ENCODE measurements at regions not wholly inside any gene's neighbourhood (a gene's known extent, or its start where the extent isn't known, plus 50 kb on each side); places are given as distances from the start of the nearest gene placed in this dataset.
A peak's percentile ranks its signal among the peaks of the same experiment; 100 is the strongest.
"Not testable (repeated sequence)": the region's sequence is repeated elsewhere in the genome, so short reads cannot be mapped to it uniquely, and the experiment has no call there.

DNA sequence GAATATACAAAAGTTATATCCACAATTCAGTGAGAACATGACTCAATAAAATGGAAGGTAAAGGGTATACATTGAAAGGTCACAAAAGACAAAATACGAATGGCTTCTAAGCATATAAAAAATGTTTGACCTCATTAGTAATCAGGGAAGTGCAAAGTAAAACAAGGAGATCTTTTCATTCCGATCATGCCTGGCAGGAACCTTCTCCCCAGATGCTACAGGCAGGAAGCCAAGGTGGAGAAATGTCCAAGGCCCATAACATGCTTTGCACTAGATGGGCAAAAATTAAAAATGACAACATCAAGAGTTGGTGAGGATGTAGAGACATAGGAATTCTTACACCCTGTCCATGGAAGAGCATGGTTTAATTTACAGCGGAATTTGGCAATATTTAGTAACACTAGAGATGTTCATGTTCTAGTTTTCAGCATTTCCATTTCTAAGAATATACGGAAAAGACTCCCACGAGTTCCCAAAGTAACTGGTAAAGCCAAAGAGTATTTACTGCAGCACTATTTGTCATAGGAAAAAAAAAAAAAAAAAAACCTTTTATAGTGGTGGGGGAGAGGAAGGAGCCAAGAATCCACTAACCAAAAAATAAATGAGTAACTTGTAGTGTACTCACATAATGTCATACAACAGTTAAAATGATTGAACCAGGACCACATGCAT lies 184.5 kb upstream of the KAZN start:
- H3K36me3 ChIP-seq (ENCODE audit: control insufficient read depth, low read length): no peaks in the 10 kb centered on the region
- H4K20me1 ChIP-seq (ENCODE audit: control insufficient read depth, insufficient read depth, low read depth, low read length): no peaks in the 10 kb centered on the region
- H3K4me3 ChIP-seq (ENCODE audit: low read length): no peak overlapping the region
- no peaks in the 10 kb centered on the region for H3K27me3 ChIP-seq (ENCODE audit: control insufficient read depth, low read length)
- no peak overlapping the region for H3K4me2 ChIP-seq (ENCODE audit: low read length)
- no peaks in the 10 kb centered on the region for H3F3A ChIP-seq (ENCODE audit: control insufficient read depth, insufficient read depth)
- no peaks in the 10 kb centered on the region for H3K9me2 ChIP-seq (replicated peaks; ENCODE audit: control insufficient read depth, low read length)
- TF ChIP-seq, protein P1, sequence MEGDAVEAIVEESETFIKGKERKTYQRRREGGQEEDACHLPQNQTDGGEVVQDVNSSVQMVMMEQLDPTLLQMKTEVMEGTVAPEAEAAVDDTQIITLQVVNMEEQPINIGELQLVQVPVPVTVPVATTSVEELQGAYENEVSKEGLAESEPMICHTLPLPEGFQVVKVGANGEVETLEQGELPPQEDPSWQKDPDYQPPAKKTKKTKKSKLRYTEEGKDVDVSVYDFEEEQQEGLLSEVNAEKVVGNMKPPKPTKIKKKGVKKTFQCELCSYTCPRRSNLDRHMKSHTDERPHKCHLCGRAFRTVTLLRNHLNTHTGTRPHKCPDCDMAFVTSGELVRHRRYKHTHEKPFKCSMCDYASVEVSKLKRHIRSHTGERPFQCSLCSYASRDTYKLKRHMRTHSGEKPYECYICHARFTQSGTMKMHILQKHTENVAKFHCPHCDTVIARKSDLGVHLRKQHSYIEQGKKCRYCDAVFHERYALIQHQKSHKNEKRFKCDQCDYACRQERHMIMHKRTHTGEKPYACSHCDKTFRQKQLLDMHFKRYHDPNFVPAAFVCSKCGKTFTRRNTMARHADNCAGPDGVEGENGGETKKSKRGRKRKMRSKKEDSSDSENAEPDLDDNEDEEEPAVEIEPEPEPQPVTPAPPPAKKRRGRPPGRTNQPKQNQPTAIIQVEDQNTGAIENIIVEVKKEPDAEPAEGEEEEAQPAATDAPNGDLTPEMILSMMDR (IDR thresholded peaks at IDR 0.05; ENCODE audit: low read depth, low read length, poor library complexity, severe bottlenecking): no peak
- TF ChIP-seq EZH2phosphoT487 (IDR thresholded peaks at IDR 0.05; ENCODE audit: borderline replicate concordance, low read length): no peak
- no peaks in the 10 kb centered on the region for H3K9me3 ChIP-seq (ENCODE audit: control insufficient read depth, insufficient read depth, low read length)
- H3K27ac ChIP-seq (ENCODE audit: low read depth, low read length): no peak overlapping the region
- no peaks in the 10 kb centered on the region for H3K79me2 ChIP-seq (ENCODE audit: control insufficient read depth, low read length)
- no peaks in the 10 kb centered on the region for H3K4me1 ChIP-seq (ENCODE audit: control insufficient read depth, low read length)

DNA sequence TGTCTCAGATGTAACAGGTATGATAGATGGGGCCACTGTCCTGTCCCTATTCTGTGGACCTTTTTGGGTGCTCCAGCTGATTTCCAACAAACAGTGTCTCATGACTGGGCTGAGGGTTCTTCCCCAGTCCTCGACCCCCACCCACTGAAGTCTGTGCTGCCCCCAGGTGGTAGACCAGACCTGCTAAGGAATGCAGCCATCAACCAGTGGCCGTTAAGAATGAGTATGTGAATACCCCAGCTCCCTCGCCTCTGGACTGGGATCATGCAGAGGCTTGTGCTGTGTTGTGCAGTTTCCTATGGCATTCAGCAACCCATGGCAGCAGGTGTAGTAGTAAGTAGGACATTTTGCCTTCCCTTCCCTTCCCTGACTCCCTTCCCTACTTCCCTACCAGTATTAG lies 183.1 kb upstream of the KAZN start:
- Histone ChIP-seq H3K27me3 (ENCODE audit: control insufficient read depth, low read length) (no peaks in the 10 kb centered on the region), H3F3A (ENCODE audit: control insufficient read depth, insufficient read depth) (no peaks in the 10 kb centered on the region), H3K27ac (ENCODE audit: low read depth, low read length) (no peak overlapping the region), H3K9me3 (ENCODE audit: control insufficient read depth, insufficient read depth, low read length) (no peaks in the 10 kb centered on the region), H3K36me3 (ENCODE audit: control insufficient read depth, low read length) (no peaks in the 10 kb centered on the region), H3K4me3 (ENCODE audit: low read length) (no peak overlapping the region), H3K79me2 (ENCODE audit: control insufficient read depth, low read length) (no peaks in the 10 kb centered on the region), H3K4me1 (ENCODE audit: control insufficient read depth, low read length) (no peaks in the 10 kb centered on the region), H3K9me2 (replicated peaks; ENCODE audit: control insufficient read depth, low read length) (no peaks in the 10 kb centered on the region), H3K4me2 (ENCODE audit: low read length) (no peak overlapping the region), H4K20me1 (ENCODE audit: control insufficient read depth, insufficient read depth, low read depth, low read length) (no peaks in the 10 kb centered on the region)
- no peak for TF ChIP-seq EZH2phosphoT487 (IDR thresholded peaks at IDR 0.05; ENCODE audit: borderline replicate concordance, low read length)
- TF ChIP-seq, protein P1 (IDR thresholded peaks at IDR 0.05; ENCODE audit: low read depth, low read length, poor library complexity, severe bottlenecking): peak; percentile 55

DNA sequence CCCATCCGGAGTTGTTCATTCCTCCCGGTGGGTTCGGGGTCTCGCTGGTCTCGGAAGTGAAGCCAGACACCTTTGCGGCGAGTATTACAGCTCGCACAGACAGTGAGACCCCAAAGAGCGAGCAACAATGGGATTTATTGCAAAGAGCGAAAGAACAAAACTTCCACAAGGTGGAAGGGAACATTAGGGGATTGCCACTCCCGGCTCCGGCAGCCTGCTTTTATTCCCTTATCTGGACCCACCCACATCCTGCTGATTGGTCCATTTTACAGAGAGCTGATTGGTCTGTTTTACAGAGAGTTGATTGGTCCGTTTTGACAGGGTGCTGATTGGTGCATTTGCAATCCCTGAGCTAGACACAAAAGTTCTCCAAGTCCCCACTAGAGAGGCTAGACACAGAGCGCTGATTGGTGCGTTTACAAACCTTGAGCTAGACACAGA lies 178.7 kb upstream of the KAZN start:
- H4K20me1 ChIP-seq (ENCODE audit: control insufficient read depth, insufficient read depth, low read depth, low read length); H3K27me3 ChIP-seq (ENCODE audit: control insufficient read depth, low read length); H3K27ac ChIP-seq (ENCODE audit: low read depth, low read length); H3K4me1 ChIP-seq (ENCODE audit: control insufficient read depth, low read length); H3K4me2 ChIP-seq (ENCODE audit: low read length); H3K4me3 ChIP-seq (ENCODE audit: low read length); H3K36me3 ChIP-seq (ENCODE audit: control insufficient read depth, low read length); H3K9me3 ChIP-seq (ENCODE audit: control insufficient read depth, insufficient read depth, low read length); H3F3A ChIP-seq (ENCODE audit: control insufficient read depth, insufficient read depth); H3K9me2 ChIP-seq (replicated peaks; ENCODE audit: control insufficient read depth, low read length); H3K79me2 ChIP-seq (ENCODE audit: control insufficient read depth, low read length): not testable (repeated sequence)

DNA sequence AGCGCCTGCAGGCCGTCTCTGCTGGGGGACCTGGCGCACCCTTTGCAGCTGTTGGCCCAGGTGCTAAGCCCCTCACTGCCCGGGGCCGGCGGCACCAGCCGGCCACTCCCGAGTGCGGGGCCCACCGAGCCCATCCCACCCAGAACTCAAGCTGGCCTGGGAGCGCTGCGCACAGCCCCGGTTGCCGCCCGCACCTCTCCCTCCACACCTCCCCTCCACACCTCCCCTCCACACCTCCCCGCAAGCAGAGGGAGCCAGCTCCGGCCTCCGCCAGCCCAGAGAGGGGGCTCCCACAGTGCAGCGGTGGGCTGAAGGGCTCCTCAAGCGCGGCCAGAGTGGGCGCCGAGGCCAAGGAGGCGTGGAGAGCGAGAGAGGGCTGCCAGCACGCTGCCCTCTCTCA lies 177.8 kb upstream of the KAZN start:
- Histone ChIP-seq H3K79me2 (ENCODE audit: control insufficient read depth, low read length) (no peaks in the 10 kb centered on the region), H3K9me2 (replicated peaks; ENCODE audit: control insufficient read depth, low read length) (no peaks in the 10 kb centered on the region), H4K20me1 (ENCODE audit: control insufficient read depth, insufficient read depth, low read depth, low read length) (no peaks in the 10 kb centered on the region), H3K4me2 (ENCODE audit: low read length) (no peak overlapping the region), H3K36me3 (ENCODE audit: control insufficient read depth, low read length) (no peaks in the 10 kb centered on the region), H3F3A (ENCODE audit: control insufficient read depth, insufficient read depth) (no peaks in the 10 kb centered on the region), H3K9me3 (ENCODE audit: control insufficient read depth, insufficient read depth, low read length) (no peaks in the 10 kb centered on the region), H3K4me3 (ENCODE audit: low read length) (no peak overlapping the region), H3K4me1 (ENCODE audit: control insufficient read depth, low read length) (no peaks in the 10 kb centered on the region), H3K27ac (ENCODE audit: low read depth, low read length) (no peak overlapping the region), H3K27me3 (ENCODE audit: control insufficient read depth, low read length) (no peaks in the 10 kb centered on the region)
- TF ChIP-seq, protein P1 (IDR thresholded peaks at IDR 0.05; ENCODE audit: low read depth, low read length, poor library complexity, severe bottlenecking): no peak
- no peak for TF ChIP-seq EZH2phosphoT487 (IDR thresholded peaks at IDR 0.05; ENCODE audit: borderline replicate concordance, low read length)

All from DOHH2 (cell line).